Endothelial cell of umbilical vein (primary cell): ENCODE measurements at regions not wholly inside any gene's neighbourhood (a gene's known extent, or its start where the extent isn't known, plus 50 kb on each side); places are given as distances from the start of the nearest gene placed in this dataset.

Experiments used
- BruUV-seq: library from RNA; stranded (reverse); fragments of 400-500 nt; replicated peaks from 2 replicates; lab custom pipeline; 2021; lab: Mats Ljungman, UMichigan
- CTCF ChIA-PET: fragments of 300-600, 350-600 bp; sonication (Branson Sonifier 250); formaldehyde crosslinking; loops from one replicate; lab custom pipeline; 2021; ENCODE audit warnings: antibody characterized with exemption, inconsistent platforms; lab: Charles Lee
- POLR2A ChIA-PET: fragments of 300-600, 350-600 bp; sonication (Branson Sonifier 250); formaldehyde crosslinking; loops from one replicate; lab custom pipeline; 2021; ENCODE audit warnings: antibody characterized with exemption, inconsistent platforms; lab: Charles Lee
- DNase-seq: peaks from one replicate; pipeline ENCODE4 v3.0.0-alpha.2; 2011; ENCODE audit warnings: low read depth, low spot score
- FAIRE-seq: peaks from 2 replicates; lab custom pipeline; 2011; peaks lifted over from hg19 to GRCh38; lab: Jason Lieb, UNC
- H2AFZ ChIP-seq: 2 replicates; pipeline ENCODE4 v1.6.0; 2012; ENCODE audit warnings: low read depth, low read length, control low read depth, inconsistent platforms
- H3K27ac ChIP-seq: 2 replicates; pipeline ENCODE4 v1.5.1; 2011; ENCODE audit warnings: low read depth, mild to moderate bottlenecking, control low read depth, low read length, moderate library complexity; ENCODE audit not compliant: insufficient read depth
- H3K27me3 ChIP-seq, 2 experiments: 2 replicates each; pipeline versions ENCODE4 v1.6.0 to v1.6.1; 2011; ENCODE audit warnings: low read length in 2 of 2, mixed read lengths in 1 of 2; ENCODE audit not compliant: control insufficient read depth in 2 of 2, insufficient read depth in 2 of 2
- H3K36me3 ChIP-seq, 2 experiments: 2 replicates in 1 of 2; 3 replicates in 1 of 2; pipeline ENCODE4 v1.5.1; 2011; ENCODE audit warnings: low read length in 2 of 2, mild to moderate bottlenecking in 1 of 2, moderate library complexity in 1 of 2; ENCODE audit not compliant: control insufficient read depth in 2 of 2, insufficient read depth in 2 of 2; ENCODE audit errors: extremely low read depth in 1 of 2
- H3K4me1 ChIP-seq: 3 replicates; pipeline ENCODE4 v1.5.1; 2011; ENCODE audit warnings: mild to moderate bottlenecking, low read length; ENCODE audit not compliant: control insufficient read depth, insufficient read depth; ENCODE audit errors: extremely low read depth
- H3K4me2 ChIP-seq: 2 replicates; pipeline ENCODE4 v1.6.1; 2011; ENCODE audit warnings: low read length, control low read depth, mixed read lengths; ENCODE audit not compliant: insufficient read depth
- H3K4me3 ChIP-seq, 3 experiments: fragments of 200-600 bp in 1 of 3; sonication (generic), shearing (Covaris generic) in 1 of 3; replicated peaks in 1 of 3; 2 replicates each; pipeline ENCODE4 v1.5.1; 2011 to 2016; ENCODE audit warnings: control low read depth in 3 of 3, low read length in 3 of 3, mild to moderate bottlenecking in 2 of 3, inconsistent platforms in 1 of 3, low read depth in 1 of 3, moderate library complexity in 1 of 3; ENCODE audit not compliant: insufficient read depth in 1 of 3
- H3K79me2 ChIP-seq: 2 replicates; pipeline ENCODE4 v1.6.0; 2012; ENCODE audit warnings: low read length, inconsistent platforms; ENCODE audit not compliant: control insufficient read depth, insufficient read depth
- H3K9ac ChIP-seq: replicated peaks from 2 replicates; pipeline ENCODE3; 2011; ENCODE audit warnings: low read length, control low read depth; ENCODE audit not compliant: insufficient read depth; ENCODE audit errors: extremely low read depth
- H3K9me1 ChIP-seq: replicated peaks from 3 replicates; pipeline ENCODE4 v1.6.0; 2011; ENCODE audit warnings: mild to moderate bottlenecking, low read length; ENCODE audit not compliant: control insufficient read depth, insufficient read depth; ENCODE audit errors: extremely low read depth
- H3K9me3 ChIP-seq: replicated peaks from 2 replicates; pipeline ENCODE4 v1.5.1; 2012; ENCODE audit warnings: low read length, inconsistent platforms; ENCODE audit not compliant: control insufficient read depth, insufficient read depth
- H4K20me1 ChIP-seq: replicated peaks from 2 replicates; pipeline ENCODE3; 2011; ENCODE audit warnings: mild to moderate bottlenecking, low read length; ENCODE audit not compliant: control insufficient read depth, insufficient read depth; ENCODE audit errors: extremely low read depth
- FOS ChIP-seq: IDR thresholded peaks from 2 replicates; pipeline ENCODE4 v1.6.1; 2011; ENCODE audit warnings: mild to moderate bottlenecking, low read length, moderate library complexity, borderline replicate concordance; ENCODE audit not compliant: insufficient read depth
- GATA2 ChIP-seq: IDR thresholded peaks from 2 replicates; pipeline ENCODE4 v1.7.0; 2011; ENCODE audit warnings: low read depth, mild to moderate bottlenecking, moderate library complexity, mixed read lengths, low read length; ENCODE audit not compliant: insufficient read length, insufficient read depth
- MYC ChIP-seq: IDR thresholded peaks from one replicate; pipeline ENCODE4 v1.6.1; 2011; ENCODE audit warnings: mild to moderate bottlenecking, low read depth, low read length
- dilution Hi-C: fragments of 300-500 bp; cut with MboI; formaldehyde crosslinking; loops from one replicate; pipeline ENCODE4 v1.15.0; 2019; ENCODE audit warnings: low sequenced_read_pairs; ENCODE audit not compliant: extremely low pct_ligation_motif_present
- intact Hi-C: fragments of 100-400 bp; cut with micrococcal nuclease; formaldehyde crosslinking; loops from one replicate; pipeline ENCODE4 v1.10.0; 2022
- TF ChIP-seq, protein P1 (sequence below), 2 donors: IDR thresholded peaks; 1 replicate in 1 of 2; 2 replicates in 1 of 2; pipeline ENCODE4 v1.5.1; 2011; ENCODE audit warnings: low read length in 2 of 2, mild to moderate bottlenecking in 2 of 2, moderate library complexity in 2 of 2, control low read depth in 1 of 2, inconsistent platforms in 1 of 2, low read depth in 1 of 2; ENCODE audit not compliant: insufficient read depth in 1 of 2; ENCODE audit errors: extremely low read depth in 1 of 2
- TF ChIP-seq, protein P2 (sequence below): IDR thresholded peaks from 2 replicates; pipeline ENCODE4 v1.6.1; 2011; ENCODE audit not compliant: insufficient read depth, insufficient read length

DNA sequence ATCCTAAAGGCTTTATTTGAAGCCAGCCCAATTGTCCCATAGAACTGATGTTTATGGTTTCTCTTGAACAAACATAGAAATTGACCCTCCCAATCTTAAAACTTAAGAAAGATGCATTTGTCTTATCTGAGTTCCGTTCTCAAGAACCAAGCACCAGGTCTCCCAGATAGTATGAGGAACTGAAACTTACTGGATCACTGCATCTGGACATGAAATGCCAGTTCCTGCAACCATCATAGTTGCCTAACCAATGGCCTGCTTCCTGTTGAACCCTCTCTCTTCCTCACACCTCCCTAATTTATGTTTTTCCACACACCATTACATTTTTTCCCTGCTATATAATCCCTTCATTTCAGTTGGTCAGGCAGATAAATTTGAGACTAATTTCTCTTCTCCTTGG, 478.9 kb downstream of the HTR1A start:
- FAIRE-seq (no peak), DNase-seq (no peak)
- Histone ChIP-seq H3K27ac (no peak overlapping the region), H3K4me1 (no peaks in the 10 kb centered on the region), H3K9ac (no peak overlapping the region), H3K4me2 (no peak overlapping the region), H2AFZ (no peak overlapping the region), H3K27me3 (no peaks in the 10 kb centered on the region), H3K79me2 (no peaks in the 10 kb centered on the region), H3K9me1 (no peaks in the 10 kb centered on the region), H3K36me3 (no peaks in the 10 kb centered on the region), H3K4me3 (no peak overlapping the region), H3K9me3 (no peaks in the 10 kb centered on the region), H4K20me1 (no peaks in the 10 kb centered on the region)
- intact Hi-C loops (no loop called here), dilution Hi-C loops (no loop called here)
- POLR2A ChIA-PET, result no interaction called here
- CTCF ChIA-PET, result no interaction called here
- no TSS peak for BruUV-seq
- TF ChIP-seq, protein P1, sequence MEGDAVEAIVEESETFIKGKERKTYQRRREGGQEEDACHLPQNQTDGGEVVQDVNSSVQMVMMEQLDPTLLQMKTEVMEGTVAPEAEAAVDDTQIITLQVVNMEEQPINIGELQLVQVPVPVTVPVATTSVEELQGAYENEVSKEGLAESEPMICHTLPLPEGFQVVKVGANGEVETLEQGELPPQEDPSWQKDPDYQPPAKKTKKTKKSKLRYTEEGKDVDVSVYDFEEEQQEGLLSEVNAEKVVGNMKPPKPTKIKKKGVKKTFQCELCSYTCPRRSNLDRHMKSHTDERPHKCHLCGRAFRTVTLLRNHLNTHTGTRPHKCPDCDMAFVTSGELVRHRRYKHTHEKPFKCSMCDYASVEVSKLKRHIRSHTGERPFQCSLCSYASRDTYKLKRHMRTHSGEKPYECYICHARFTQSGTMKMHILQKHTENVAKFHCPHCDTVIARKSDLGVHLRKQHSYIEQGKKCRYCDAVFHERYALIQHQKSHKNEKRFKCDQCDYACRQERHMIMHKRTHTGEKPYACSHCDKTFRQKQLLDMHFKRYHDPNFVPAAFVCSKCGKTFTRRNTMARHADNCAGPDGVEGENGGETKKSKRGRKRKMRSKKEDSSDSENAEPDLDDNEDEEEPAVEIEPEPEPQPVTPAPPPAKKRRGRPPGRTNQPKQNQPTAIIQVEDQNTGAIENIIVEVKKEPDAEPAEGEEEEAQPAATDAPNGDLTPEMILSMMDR (IDR thresholded peaks at IDR 0.05; ENCODE audit: extremely low read depth in 1 of 2, insufficient read depth in 1 of 2, low read depth in 1 of 2, low read length in 2 of 2), result no peak
- no peak for TF ChIP-seq FOS
- TF ChIP-seq, protein P2, sequence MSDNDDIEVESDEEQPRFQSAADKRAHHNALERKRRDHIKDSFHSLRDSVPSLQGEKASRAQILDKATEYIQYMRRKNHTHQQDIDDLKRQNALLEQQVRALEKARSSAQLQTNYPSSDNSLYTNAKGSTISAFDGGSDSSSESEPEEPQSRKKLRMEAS, result no peak
- no peak for TF ChIP-seq MYC
- no peak for TF ChIP-seq GATA2

DNA sequence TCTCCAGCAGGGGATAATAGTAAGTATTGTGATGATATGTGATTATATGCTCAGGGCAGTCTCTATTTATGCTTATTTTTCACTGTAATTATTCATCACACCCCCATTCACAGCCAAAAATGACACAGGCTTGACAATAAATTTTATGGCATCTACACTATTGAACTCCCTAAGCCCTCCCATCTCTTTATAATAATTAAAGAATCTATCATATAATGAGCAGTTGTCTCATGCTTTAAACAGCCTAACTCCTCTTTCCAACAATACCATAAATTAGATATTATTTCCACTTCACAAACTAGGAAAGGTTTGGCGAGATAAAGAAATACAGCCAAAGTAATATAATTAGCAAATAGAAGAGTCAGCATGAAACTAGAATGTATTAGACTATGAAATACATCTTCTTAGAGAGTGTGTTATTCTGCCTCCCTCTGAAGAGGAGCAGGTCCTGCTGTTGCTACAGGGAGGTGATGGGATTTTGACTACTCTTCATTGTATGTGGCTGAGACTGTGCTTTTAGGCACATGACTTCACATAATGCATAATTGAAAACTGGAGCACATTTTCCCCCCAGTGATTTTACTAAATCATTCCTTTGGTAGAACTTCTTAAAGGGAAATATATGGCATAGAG, 488.8 kb downstream of the HTR1A start:
- Histone ChIP-seq H3K36me3 (no peaks in the 10 kb centered on the region), H2AFZ (no peak overlapping the region), H3K27me3 (no peaks in the 10 kb centered on the region), H3K27ac (no peak overlapping the region), H3K9me3 (no peaks in the 10 kb centered on the region), H3K9me1 (no peaks in the 10 kb centered on the region), H4K20me1 (no peaks in the 10 kb centered on the region), H3K79me2 (no peaks in the 10 kb centered on the region), H3K4me1 (no peaks in the 10 kb centered on the region), H3K9ac (no peak overlapping the region), H3K4me3 (no peak overlapping the region), H3K4me2 (no peak overlapping the region)
- TF ChIP-seq, protein P2, result no peak
- CTCF ChIA-PET, result no interaction called here
- no peak for DNase-seq
- intact Hi-C loops (no loop called here), dilution Hi-C loops (no loop called here)
- POLR2A ChIA-PET, result no interaction called here
- no peak for FAIRE-seq
- no TSS peak for BruUV-seq
